NCI-H1694 treated with DMSO at 0.1 percent for 48 hours (cell line): ENCODE measurements at regions not wholly inside any gene's neighbourhood (a gene's known extent, or its start where the extent isn't known, plus 50 kb on each side); places are given as distances from the start of the nearest gene placed in this dataset.
"Not testable (repeated sequence)": the region's sequence is repeated elsewhere in the genome, so short reads cannot be mapped to it uniquely, and the experiment has no call there.

Experiments used
- DNase-seq: peaks from one replicate; lab custom pipeline; 2025; lab: John Stamatoyannopoulos, UW

DNA sequence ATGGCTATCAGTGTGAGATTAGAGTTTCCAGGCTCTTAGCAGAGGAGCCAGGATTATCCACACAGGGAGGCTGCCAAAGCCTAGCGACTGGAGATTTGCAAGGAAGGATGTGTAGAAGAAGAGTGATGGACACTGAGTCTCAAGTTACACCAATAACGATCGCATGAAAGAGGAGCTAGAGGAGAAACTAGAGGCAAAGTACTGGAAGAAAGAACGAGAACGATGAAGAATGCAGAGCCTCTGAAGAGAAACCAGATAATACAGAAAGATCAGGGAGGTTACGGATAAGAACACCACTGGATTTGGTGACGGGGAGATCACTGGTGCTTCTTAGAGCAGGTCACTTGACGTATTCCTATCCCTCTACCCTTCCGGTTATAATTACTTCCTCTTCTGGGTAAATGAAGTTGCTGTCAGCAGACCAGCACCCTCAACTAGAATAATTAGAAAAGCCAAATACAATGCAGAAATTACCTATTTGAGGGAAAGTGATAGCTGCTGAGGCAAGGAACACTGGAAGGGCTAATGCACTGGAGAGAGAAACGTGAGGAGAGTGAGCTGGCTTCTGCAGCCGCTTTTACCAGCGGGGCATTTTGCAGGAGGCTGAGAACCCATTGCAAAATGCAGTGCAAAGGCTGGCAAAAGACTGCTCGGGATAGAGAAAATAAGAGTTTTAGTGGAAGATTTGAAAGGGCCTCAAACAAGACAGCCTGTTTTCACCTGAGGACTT is 93.1 kb upstream of the HIF1A start:
- DNase-seq: no peak

DNA sequence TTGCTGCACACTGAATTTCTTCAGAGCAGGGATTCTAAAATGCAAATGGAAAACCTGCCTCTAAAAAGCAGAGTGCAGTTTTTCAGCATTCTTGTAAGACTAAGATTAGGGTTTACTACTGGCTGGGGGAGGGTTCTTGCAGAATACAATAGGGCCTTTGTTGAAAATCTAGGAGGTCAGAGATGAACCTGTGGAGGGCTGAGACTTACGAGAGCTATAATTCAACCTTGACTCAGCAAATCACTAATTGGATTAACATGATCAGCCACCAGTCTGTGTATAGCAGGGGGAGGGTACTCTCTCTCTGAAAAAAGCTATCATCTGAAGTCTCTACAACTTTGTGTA is 92.6 kb upstream of the HIF1A start:
- no peak for DNase-seq

DNA sequence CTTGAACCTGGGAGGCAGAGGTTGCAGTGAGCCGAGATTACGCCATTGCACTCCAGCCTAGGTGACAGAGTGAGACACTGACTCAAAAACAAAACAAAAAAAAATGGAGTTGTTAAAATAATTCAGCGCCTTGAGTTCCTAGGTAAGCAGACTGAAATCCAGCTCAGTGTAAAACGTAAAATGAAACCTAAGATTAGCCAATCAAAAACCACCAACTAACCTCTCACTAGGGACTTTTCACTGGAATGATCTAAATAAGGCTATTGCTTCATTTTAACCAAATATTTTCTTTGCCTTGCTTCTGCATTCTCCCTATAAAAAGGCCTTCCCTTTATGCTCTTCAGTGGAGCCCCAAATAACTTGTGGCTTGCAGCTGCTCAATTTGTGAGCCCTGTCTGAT is 91.6 kb upstream of the HIF1A start:
- DNase-seq: no peak

DNA sequence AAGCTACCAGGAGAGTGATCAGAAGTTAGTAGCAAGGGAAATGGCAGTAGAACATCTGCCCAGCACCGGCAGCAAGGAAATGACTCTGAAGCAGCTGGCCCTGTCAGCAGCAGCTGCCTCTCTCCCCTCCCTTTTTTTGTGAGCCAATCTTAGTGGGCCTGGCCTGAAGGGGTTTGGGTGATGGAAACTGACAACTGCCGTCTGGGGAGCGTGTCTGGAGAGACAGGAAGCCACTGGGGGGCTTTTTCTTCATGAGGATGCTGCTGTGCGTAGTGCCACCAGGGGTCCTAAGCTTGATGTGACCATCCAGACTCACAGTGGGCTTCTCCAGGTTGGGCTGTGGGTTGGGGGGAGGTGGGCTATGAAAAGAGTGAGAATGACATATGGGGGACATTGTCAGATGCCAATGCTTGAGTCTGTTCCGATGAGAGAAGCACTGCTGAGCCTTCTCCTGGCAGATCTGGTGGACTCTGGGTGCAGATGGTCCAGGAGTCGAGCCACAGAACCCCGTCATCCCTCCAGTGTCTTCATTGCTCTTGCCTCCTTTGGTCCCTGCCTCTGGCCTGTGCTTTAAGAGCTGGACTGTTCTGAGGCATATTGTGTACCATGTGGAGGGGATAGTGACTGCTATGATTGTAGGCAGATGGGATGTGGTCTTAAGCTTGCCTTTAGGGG is 87.6 kb upstream of the HIF1A start:
- DNase-seq: peak; percentile 82

DNA sequence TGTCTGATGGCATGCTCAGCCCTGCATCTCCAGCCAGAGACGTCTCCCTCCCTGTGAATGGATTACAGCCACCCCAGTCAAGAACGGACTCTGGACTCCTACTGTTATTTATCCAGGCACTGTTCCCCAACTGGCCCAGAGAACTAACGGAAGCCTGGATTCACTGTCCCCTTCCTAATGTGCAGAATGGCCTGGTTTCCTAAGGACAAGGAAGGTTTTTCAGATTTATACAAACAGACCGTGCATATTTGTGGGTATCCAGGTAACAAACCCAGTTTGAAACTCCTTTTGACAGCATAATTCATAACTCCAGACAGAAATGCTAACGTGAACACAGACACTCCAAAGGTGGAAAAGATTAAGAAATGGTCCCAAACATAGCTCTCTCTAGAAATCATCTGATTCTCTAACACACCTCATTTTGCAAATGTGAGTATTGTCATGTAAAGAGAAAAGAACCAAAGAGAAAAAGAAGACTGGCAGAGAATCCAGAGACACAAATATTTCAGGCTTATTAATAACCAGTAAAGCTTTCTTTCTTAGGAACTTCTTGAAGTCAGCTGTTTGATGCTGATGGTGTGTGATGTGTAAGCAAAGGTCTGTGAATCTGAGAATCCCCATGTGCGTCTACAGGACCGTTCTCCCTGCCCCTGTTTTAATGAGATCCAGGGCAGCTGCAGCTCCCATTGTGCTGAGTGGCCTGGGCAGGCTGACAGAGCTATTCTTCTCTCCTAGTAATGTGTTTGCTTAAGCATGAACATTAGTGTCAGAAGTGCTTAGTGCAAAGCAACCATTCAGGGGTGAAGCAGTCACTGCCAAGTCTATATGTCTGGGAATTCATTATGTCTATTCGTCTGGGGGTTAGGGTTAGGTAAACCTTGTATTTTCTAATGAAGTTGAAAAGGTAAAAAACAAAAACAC is 86.8 kb upstream of the HIF1A start:
- peak; percentile 72 for DNase-seq

DNA sequence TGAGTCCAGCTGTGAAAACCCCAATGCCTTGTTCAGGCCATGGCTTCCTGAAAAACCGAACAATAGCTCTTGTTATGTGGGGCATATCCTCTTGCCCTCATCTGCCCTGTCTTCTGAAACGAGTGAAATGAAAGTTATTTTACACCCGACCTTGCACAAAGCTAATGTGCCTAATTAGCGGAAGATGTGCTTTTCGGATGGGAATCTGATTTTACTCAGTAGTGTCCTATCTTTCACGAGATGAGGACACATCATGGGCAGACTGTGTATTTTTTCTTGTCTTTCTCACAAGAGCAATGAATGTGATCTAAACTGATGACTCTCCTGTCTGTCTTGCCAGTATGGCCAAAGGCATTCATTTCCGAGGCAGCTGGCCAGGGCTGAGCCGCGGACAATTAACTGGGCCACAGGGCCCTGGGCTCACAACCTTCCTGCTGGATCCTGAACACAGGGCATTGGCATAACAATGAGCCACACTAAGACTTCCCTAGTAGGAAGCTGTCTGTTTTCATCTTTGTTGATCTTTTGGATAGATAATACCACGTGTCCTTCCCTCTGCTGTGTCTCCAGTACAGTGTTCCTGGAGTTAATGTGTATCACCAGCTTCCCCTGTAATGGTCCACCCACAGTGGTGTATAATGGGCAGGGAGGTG is 86.0 kb upstream of the HIF1A start:
- DNase-seq: peak; percentile 51

DNA sequence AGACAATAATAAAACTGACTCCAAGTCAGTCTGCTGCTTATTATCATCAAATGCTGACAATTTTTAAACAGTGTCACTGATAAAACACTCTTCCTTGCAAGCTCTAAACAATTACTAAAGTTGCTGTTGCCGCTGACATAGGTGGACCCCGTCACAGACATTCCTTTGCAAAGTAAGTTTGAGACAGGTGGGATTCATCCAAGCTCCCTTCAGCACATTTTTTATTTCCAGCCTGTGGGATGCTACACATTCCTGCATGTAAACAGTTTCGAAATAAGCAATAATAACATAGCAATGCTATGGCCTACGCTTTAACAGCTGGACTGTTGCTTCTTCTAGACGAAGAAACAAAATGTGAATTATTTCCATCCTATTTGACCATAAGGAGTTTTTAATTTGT is 85.4 kb upstream of the HIF1A start:
- no peak for DNase-seq

DNA sequence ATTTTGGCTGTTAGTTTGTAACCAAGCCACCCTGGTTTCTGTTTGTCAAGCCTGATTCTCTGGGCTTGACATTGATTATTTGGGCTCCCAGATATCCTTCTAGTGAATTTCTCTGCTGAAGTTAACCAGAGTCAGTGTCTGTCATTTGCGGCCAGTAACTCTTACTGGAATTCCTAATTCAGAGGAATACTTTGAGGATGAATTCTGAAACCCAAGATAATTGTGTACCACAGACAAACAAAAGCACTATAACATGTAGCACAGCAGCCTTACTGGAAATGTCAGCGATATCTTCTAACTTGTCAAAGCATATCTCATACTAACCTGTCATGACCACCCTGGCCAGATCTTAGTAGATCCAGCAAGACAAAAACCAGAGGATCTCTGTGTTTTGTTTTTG is 84.4 kb upstream of the HIF1A start:
- DNase-seq: no peak

DNA sequence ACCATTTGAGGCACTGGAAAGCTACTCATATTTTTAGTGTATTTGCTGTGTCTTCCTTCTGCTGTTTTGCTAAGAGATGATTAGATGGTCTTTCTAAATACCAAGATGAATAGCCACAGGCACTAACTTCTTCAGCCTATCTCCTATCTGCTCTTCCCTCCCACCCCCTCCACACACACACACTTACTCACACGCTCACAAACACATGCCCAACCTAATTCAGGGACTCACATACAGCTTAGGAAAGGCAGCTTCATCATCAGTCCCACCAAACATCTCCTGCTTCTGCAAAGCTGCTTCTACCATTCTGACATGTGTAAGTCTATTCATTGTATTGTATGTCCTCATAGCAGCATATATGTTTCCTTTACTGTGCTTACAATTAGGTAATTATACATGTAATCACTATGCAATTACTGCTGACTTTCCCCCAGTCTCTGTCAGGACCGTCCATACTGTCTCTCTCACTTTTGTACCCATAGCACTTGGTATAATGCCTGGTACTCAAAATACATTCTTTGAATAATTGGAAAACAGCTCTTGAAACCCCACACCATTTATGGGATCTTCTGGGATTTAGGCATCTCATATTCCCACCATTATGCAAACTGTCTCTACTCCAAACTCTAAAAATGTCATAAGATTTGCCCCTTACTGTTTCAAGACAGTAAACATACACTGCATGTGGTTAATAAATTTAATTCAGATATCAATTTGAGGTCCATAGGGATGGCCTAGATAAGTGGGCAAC is 83.3 kb upstream of the HIF1A start:
- DNase-seq: no peak

DNA sequence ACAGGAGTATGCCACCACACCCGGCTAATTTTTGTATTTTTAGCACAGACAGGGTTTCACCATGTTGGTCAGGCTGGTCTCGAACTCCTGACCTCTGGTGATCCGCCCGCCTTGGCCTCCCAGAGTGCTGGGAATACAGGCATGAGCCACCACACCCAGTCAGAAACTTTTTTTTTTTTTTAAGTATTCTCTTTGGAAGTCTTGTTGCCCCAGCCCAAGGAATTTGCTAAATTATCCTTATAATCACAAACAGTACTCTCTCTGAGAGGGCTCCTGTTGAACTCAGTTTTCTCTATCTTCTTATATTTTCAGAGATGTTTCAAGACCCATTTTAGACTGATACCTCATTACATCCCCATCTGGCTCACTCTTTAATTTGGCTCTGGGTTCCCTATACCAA is 82.3 kb upstream of the HIF1A start:
- not testable (repeated sequence) for DNase-seq

DNA sequence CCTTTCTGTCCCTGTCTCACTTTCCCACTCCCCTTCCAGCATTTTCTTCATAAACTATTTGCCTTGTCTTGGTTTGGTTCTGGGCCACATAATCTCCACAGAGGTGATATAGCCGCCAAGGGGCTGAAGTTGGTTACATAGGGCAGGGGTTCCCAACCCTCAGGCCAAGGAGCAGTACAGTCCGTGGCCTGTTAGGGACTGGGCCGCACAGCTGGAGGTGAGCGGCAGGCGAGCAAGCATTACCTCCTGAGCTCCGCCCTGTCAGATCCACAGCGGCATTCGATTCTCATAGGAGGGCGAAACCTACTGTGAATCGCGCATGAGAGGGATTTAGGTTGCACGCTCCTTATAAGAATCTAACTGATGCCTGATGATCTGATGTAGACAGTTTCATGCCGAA is 80.6 kb upstream of the HIF1A start:
- DNase-seq: no peak

DNA sequence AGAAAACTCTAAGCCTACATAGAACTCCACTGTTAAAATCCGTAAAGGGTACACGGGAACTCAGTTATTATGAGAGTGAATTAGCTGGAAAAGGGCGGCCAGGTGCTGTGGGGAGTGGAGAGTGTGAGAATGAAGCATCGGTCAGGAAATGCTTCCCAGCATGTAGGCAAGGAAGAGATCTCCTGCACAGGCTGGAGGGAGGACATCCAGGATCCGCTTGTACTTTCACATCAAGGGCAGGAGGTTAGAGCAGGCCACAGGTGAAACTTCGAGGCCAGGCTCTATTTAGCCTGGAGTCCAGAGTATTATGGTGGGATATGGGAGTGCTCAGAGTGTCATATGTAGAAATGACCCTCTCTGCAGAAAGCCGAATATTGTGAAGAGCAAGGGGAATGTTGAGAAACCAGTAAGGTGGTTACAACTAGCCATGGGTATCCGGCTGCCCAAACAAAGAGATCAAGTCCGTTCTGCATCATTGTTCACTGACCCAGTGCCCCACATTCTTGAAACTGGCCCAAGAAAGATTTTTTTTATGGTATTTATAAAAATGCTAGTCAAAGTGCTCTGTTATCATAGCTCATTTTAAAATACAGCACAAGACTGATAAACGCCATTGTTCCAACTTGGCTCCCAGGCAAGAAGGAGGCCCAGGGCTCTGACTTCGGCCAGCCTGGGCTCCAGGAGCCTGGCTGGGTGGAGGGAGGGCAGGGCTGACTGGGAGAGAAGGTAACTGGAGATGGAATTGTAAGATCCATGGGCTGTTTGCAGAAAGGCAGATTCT is 79.4 kb upstream of the HIF1A start:
- no peak for DNase-seq

DNA sequence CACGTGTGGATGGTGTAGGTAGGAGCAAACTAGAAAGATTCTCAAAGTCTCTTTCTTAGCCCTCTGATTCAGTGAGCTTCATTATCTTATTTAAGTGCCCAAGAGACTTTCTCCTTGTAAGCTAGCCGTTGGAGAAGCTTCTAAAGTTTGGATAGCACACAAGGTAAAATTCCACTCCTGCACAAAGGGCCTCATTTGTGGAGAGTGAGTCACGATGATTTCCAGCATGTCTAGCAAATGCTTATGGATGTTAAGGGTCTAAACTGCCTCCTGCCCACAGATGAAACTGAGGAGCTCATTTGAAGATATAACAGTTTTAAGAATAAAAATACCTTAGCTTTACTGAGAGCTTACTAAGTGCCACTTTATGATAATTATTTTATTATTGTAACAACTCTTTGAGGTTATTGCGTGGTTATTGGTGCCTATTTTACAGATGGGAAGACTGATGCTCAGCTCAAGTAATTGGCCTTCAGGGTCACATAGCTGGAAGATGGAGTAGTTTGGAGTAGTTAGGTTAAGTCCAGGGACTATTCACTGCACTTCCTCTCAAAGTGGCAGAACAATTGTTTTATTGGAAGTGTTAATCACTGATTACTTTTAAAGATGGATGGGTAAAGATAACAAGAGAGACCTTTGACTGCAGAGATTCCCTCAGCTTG is 78.7 kb upstream of the HIF1A start:
- no peak for DNase-seq

DNA sequence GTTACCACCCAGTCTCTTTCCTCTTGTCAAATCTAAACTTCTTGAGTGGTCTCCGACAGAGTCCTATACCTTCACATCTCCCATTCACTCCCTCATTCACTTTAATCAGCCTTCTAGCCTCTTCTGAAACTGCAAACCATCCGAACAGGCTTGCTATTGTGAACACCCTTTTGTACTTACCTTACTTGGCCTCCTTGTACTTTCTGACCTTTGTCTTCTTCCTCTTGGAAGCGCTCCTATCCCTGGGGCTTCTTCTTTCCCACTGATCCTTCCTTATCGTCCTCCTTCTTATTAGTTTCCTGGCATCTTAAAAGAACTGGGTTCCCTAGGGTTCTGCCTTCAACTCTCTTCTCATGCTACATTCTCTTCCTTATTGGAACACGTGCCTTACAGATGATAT is 76.9 kb upstream of the HIF1A start:
- no peak for DNase-seq

DNA sequence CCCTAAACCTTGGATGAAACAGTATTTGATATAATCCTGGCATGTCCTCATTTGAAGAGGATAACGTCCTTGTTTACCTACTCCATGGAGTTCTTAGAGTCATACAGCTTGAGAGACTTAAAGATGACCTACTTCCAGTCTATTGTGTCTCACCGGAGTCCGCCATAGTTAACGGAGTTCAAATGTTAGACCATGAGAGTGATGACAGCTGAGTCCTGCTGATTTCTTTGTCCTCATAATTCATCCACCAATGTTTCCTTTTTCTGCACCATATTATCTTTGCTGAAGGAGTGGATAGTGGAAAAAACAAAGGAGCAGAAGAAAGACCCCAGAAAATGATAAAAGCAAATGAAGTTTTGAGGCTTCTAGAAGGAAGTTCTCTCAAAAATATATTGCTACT is 75.8 kb upstream of the HIF1A start:
- no peak for DNase-seq

DNA sequence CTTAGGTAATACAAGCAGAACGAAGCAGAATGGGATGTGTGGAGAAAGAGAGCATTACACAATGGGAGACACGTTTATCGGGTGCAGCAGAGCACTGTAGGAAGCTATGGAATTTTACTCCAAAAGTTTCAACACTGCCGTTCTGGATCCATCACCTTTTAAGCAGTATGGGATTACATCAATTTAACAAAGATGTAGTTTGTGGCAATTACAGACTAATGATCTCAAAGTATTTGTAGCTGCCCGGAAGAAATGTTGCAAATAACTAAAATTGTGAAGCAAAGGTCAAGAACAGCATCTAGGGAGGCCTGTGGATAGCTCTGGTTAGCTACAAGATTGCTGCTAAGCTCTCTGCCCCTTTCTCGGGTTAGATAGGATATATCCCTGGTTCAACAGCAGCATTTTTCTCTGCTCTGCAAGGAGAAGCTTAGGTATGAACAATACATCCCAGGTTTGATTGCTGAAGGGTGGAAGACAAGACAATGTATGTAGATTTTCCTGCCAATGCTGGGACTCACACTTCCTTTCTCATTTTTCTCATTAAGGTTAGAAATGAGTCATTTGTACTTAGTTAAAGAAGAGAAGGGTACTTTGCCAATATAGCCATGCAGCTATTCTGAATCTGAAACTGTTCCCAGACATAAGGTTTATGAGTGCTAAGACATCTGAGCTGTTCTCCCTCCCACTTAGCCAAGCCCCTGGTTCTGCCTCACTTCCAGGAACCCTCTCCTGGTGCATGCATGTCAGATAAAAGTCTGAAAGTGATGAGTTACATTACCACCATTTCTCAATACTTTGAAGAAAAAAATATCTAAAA is 75.0 kb upstream of the HIF1A start:
- no peak for DNase-seq

DNA sequence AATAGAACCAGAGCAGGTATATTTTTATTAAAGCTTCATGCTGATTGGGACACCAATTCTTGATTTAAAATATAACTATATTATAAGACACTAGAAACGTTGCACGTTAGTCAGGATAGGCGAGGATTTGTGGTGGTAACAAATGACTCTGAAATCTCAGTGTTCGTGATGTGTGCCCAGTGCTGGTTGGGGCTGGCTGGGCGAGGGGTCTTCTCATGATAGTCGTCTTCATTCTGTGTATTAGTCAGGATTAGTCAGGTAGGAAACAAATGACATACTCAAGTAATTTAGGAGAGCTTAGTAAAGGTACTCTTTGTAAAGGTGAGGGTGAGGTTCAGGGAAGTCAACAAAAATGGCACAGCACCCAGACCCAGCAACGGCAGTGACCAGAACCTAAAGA is 73.9 kb upstream of the HIF1A start:
- no peak for DNase-seq

DNA sequence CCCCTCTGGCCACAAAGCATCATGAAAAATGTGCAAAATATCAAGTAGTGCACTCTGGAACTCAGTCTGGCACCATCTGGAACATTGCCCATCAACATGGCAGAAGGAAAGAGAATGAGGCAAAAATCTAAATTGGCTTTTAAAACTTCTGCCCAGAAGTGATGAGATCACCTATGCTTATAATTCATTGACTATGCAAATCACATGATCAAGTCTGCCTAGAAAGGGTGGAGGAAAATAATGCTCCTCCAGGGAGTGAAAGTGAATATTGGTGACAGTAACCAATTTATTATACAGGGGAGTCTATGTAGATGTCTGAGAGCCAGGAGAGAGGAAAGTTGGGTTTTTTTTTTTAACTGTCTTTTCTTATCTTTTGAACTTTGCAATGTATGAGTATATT is 73.3 kb upstream of the HIF1A start:
- DNase-seq: no peak

DNA sequence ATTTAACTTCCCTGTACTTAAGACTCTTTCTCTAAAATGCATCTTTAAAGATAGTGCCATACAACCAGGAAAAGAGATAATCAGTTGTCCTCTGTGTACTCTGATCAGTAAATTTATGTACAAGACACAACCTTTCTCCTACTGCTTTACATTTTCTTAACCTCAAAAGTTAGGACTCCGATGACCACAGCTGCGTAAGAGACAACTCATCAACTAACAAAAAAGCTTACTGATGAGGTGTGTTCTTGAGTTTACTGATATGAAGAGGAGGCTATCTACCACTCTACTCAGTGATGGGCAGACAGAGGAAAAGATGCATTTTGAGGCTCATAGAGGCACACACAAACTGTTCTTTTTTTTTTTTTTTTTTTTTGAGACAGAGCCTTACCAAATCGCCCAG is 71.4 kb upstream of the HIF1A start:
- DNase-seq: no peak

DNA sequence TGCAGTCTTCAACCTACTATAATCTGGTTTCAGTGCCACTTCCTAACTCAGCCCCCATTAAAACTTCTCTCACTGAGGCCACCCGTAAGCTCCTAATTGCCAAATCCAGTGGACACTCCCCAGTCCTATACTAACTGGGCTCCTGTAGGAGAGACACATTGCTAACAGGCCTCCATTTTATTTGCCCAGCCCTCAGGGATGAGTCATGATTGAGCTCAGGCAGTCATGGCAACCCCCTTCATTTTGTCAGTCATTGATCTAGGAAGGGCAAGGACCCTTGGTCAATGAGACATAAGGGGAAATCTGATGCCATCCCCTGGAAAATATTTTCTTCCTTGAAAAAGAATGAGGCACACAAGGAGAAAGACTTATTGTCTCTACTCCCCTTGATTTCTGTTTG is 70.1 kb upstream of the HIF1A start:
- DNase-seq: no peak
